ENCODE measurements at regions not wholly inside any gene's neighbourhood (a gene's known extent, or its start where the extent isn't known, plus 50 kb on each side); places are given as distances from the start of the nearest gene placed in this dataset.

- Histone ChIP-seq H3K27me3 (replicated peaks in 1 of 7) (peaks cover 0 to 9% (median 0%) of the 10 kb centered on the region in 7 donors), H3K4me1 (no peaks in the 10 kb centered on the region), H3K9me3 (peaks cover 0 to 17% (median 12%) of the 10 kb centered on the region in 8 donors), H3K36me3 (no peaks in the 10 kb centered on the region), H3K27ac (no peak overlapping the region), H3K4me3 (no peak overlapping the region)
- 87 to 94% (median 87%) methylated on average over 7 of the region's 7 CpGs for WGBS, 5 donors
- no peak for DNase-seq
- TF ChIP-seq CTCF (IDR thresholded peaks at IDR 0.05 in 8 of 11, conservative IDR thresholded peaks at IDR 0.05 in 3 of 11) (no peak), POLR2AphosphoS5 (IDR thresholded peaks at IDR 0.05) (no peak), POLR2A (IDR thresholded peaks at IDR 0.05) (no peak)
- intact Hi-C loops (cut with DNase I; ENCODE audit: low total_unique reads): no loop called here
Measured at GRCh38 chr6:159513074-159513720, 179.8 kb downstream of the SOD2 start.

- DNase-seq: no peak
- Histone ChIP-seq H3K27me3 (replicated peaks in 1 of 7) (peaks cover 0 to 9% (median 0%) of the 10 kb centered on the region in 7 donors), H3K27ac (no peak overlapping the region), H3K9me3 (peaks cover 0 to 17% (median 12%) of the 10 kb centered on the region in 8 donors), H3K36me3 (no peaks in the 10 kb centered on the region), H3K4me1 (no peaks in the 10 kb centered on the region), H3K4me3 (no peak overlapping the region)
- intact Hi-C loops (cut with DNase I; ENCODE audit: low total_unique reads): no loop called here
- TF ChIP-seq CTCF (IDR thresholded peaks at IDR 0.05 in 8 of 11, conservative IDR thresholded peaks at IDR 0.05 in 3 of 11) (no peak), POLR2AphosphoS5 (IDR thresholded peaks at IDR 0.05) (no peak), POLR2A (IDR thresholded peaks at IDR 0.05) (no peak)
- WGBS, 5 donors: 74 to 90% (median 83%) methylated on average over 2 of the region's 2 CpGs
Measured at GRCh38 chr6:159512571-159512970, 180.5 kb downstream of the SOD2 start.

GRCh38 chr6:159512104-159512503 lies 180.9 kb downstream of the SOD2 start:
- WGBS, 5 donors: 73 to 89% (median 86%) methylated on average over 2 of the region's 2 CpGs

More at GRCh38 chr6:159512104-159512503, 180.9 kb downstream of the SOD2 start:
- no peak for TF ChIP-seq POLR2AphosphoS5 (IDR thresholded peaks at IDR 0.05)
- no peak for TF ChIP-seq CTCF (IDR thresholded peaks at IDR 0.05 in 8 of 11, conservative IDR thresholded peaks at IDR 0.05 in 3 of 11)
- TF ChIP-seq POLR2A (IDR thresholded peaks at IDR 0.05): no peak
- Histone ChIP-seq H3K36me3 (no peaks in the 10 kb centered on the region), H3K4me1 (no peaks in the 10 kb centered on the region), H3K27me3 (replicated peaks in 1 of 7) (peaks cover 0 to 9% (median 0%) of the 10 kb centered on the region in 7 donors), H3K27ac (no peak overlapping the region), H3K4me3 (no peak overlapping the region), H3K9me3 (peaks cover 0 to 16% (median 12%) of the 10 kb centered on the region in 8 donors)
- intact Hi-C loops (cut with DNase I; ENCODE audit: low total_unique reads): no loop called here
- no peak for DNase-seq

Measured in spleen (tissue), 11 donors.